Stimulated activated CD8-positive, alpha-beta memory T cell treated with anti-CD3 and anti-CD28 coated beads, Interleukin-4, amount 100 ng/mL, for 4 hours (primary cell): ENCODE measurements at regions not wholly inside any gene's neighbourhood (a gene's known extent, or its start where the extent isn't known, plus 50 kb on each side); places are given as distances from the start of the nearest gene placed in this dataset.

Source experiments
- DNase-seq, 2 donors: peaks; one replicate each; pipeline ENCODE4 v3.0.0-alpha.2; 2020; ENCODE audit warnings: low read depth in 2 of 2, low spot score in 1 of 2

- DNase-seq = no peak
Measured at GRCh38 chr7:52708846-52709245, 326.6 kb upstream of the POM121L12 start.

- DNase-seq = no peak
Measured at GRCh38 chr7:52705768-52706167, 329.7 kb upstream of the POM121L12 start.

- no peak for DNase-seq
Measured at GRCh38 chr7:52700349-52700748, 335.1 kb upstream of the POM121L12 start.

- no peak for DNase-seq
Measured at GRCh38 chr7:52695973-52696595, 339.3 kb upstream of the POM121L12 start.

GRCh38 chr7:52691257-52691656 is 344.2 kb upstream of the POM121L12 start:
- no peak for DNase-seq

- DNase-seq = no peak
Measured at GRCh38 chr7:52689912-52690311, 345.5 kb upstream of the POM121L12 start.

GRCh38 chr7:52685333-52685732 is 350.1 kb upstream of the POM121L12 start:
- DNase-seq = no peak

GRCh38 chr7:52684388-52684787 is 351.0 kb upstream of the POM121L12 start:
- no peak for DNase-seq

GRCh38 chr7:52682993-52683392 is 352.4 kb upstream of the POM121L12 start:
- DNase-seq = no peak

- DNase-seq = no peak
Measured at GRCh38 chr7:52670608-52671225, 364.7 kb upstream of the POM121L12 start.

GRCh38 chr7:52669031-52669430 is 366.4 kb upstream of the POM121L12 start:
- no peak for DNase-seq

- DNase-seq = no peak
Measured at GRCh38 chr7:52668435-52668834, 367.0 kb upstream of the POM121L12 start.

- DNase-seq = no peak
Measured at GRCh38 chr7:52659178-52659577, 376.3 kb upstream of the POM121L12 start.

GRCh38 chr7:52656098-52656497 is 379.3 kb upstream of the POM121L12 start:
- DNase-seq = no peak

- no peak for DNase-seq
Measured at GRCh38 chr7:52652621-52653020, 382.8 kb upstream of the POM121L12 start.

- DNase-seq = no peak
Measured at GRCh38 chr7:52648872-52649271, 386.6 kb upstream of the POM121L12 start.

GRCh38 chr7:52647046-52647445 is 388.4 kb upstream of the POM121L12 start:
- no peak for DNase-seq

GRCh38 chr7:52639981-52640380 is 395.5 kb upstream of the POM121L12 start:
- DNase-seq = no peak

- DNase-seq = no peak
Measured at GRCh38 chr7:52639126-52639525, 396.3 kb upstream of the POM121L12 start.

GRCh38 chr7:52635021-52635420 is 400.4 kb upstream of the POM121L12 start:
- DNase-seq = no peak

- no peak for DNase-seq
Measured at GRCh38 chr7:52620849-52621248, 414.6 kb upstream of the POM121L12 start.

GRCh38 chr7:52616552-52616951 is 418.9 kb upstream of the POM121L12 start:
- no peak for DNase-seq

GRCh38 chr7:52615021-52615695 is 420.3 kb upstream of the POM121L12 start:
- DNase-seq = no peak
